ENCODE measurements at regions not wholly inside any gene's neighbourhood (a gene's known extent, or its start where the extent isn't known, plus 50 kb on each side); places are given as distances from the start of the nearest gene placed in this dataset.

- no peaks in the 10 kb centered on the region for H3K36me3 ChIP-seq (ENCODE audit: insufficient read depth in 1 of 2, low read depth in 1 of 2)
- H3K4me1 ChIP-seq = no peaks in the 10 kb centered on the region
- intact Hi-C loops (cut with DNase I) = no loop called here
- H3K27me3 ChIP-seq (ENCODE audit: insufficient read depth in 3 of 3, low read length in 2 of 3) = peaks cover 0 to 8% (median 0%) of the 10 kb centered on the region in 3 donors
- DNase-seq (no peak), ATAC-seq (no peak)
- H3K4me3 ChIP-seq = no peak overlapping the region
- TF ChIP-seq, protein P1, sequence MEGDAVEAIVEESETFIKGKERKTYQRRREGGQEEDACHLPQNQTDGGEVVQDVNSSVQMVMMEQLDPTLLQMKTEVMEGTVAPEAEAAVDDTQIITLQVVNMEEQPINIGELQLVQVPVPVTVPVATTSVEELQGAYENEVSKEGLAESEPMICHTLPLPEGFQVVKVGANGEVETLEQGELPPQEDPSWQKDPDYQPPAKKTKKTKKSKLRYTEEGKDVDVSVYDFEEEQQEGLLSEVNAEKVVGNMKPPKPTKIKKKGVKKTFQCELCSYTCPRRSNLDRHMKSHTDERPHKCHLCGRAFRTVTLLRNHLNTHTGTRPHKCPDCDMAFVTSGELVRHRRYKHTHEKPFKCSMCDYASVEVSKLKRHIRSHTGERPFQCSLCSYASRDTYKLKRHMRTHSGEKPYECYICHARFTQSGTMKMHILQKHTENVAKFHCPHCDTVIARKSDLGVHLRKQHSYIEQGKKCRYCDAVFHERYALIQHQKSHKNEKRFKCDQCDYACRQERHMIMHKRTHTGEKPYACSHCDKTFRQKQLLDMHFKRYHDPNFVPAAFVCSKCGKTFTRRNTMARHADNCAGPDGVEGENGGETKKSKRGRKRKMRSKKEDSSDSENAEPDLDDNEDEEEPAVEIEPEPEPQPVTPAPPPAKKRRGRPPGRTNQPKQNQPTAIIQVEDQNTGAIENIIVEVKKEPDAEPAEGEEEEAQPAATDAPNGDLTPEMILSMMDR (IDR thresholded peaks at IDR 0.05) = no peak
- no peaks in the 10 kb centered on the region for H3K9me3 ChIP-seq
- 70 to 74% (median 73%) methylated on average over 7 of the region's 7 CpGs for WGBS, 3 donors
- H3K27ac ChIP-seq = no peak overlapping the region
Observed at GRCh38 chr1:14482784-14483450, 115.6 kb upstream of the KAZN start.

DNA sequence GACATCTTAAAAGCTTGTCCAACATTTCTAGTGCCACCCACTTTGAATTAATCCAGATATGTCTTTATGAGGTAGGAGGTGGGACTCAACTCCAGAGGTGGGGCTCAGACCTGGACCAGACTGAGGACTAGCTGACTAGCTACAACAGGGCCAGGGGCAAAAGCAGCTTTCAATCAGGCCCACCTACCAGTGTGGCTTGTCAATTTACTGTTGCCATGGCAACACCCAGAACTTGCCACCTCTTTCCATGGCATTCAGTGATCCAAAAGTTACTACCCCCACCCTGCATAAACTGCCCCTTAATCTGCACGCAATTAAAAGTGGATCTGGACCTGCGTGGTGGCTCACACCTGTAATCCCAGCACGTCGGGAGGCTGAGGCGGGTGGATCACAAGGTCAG lies 113.2 kb upstream of the KAZN start:
- intact Hi-C loops (cut with DNase I) = no loop called here
- TF ChIP-seq, protein P1 (IDR thresholded peaks at IDR 0.05) = no peak
- ATAC-seq (no peak), DNase-seq (no peak)
- Histone ChIP-seq H3K27me3 (ENCODE audit: insufficient read depth in 3 of 3, low read length in 2 of 3) (no peaks in the 10 kb centered on the region), H3K36me3 (ENCODE audit: insufficient read depth in 1 of 2, low read depth in 1 of 2) (no peaks in the 10 kb centered on the region), H3K4me3 (no peak overlapping the region), H3K27ac (no peak overlapping the region), H3K9me3 (no peaks in the 10 kb centered on the region), H3K4me1 (no peaks in the 10 kb centered on the region)
- 93 to 97% (median 94%) methylated on average over 5 of the region's 5 CpGs for WGBS, 3 donors

DNA sequence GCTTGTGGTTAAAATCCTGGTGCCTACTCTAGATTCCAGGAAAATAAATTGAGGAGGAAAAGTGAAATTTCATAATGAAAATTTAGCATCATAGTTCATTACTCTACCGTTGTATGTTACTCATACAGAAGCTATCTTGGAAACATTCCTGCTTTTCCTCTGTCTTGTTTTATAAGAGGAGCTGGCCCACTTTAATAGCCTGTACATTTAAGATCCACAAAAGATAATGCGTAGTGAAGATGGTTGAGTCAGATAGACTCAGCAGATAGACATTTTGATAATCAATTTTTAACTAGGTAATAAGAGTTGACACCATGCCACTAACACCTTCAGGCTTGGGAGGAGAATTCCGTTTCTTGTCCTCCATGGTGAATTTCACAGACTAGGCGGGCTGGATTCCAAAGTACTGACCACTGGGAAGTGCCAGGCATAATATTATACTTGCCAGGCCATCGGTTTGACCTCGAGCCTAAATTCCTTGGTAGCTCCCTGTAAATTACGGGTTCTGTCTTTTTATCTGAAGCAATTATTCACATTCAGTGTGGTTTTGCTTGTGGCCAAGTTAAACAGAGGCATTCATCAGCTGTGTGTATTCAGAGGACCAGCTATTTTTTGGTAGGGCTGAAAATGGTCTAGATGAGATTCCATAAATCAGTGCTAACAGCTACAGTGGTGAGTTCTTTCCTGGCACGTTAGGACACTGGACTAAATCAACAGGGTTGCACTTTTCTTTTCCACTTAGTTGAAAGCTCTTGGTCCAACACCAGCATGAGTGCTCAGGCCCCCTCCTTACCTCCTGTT lies 111.9 kb upstream of the KAZN start:
- H3K4me1 ChIP-seq = no peaks in the 10 kb centered on the region
- no peaks in the 10 kb centered on the region for H3K27me3 ChIP-seq (ENCODE audit: insufficient read depth in 3 of 3, low read length in 2 of 3)
- DNase-seq (peak in 1 of 2 donors; percentile 40), ATAC-seq (peak in 3 of 4 donors; percentile 26 to 44 (median 34))
- H3K4me3 ChIP-seq = no peak overlapping the region
- H3K9me3 ChIP-seq = no peaks in the 10 kb centered on the region
- no peaks in the 10 kb centered on the region for H3K36me3 ChIP-seq (ENCODE audit: insufficient read depth in 1 of 2, low read depth in 1 of 2)
- WGBS, 3 donors = 22 to 31% (median 22%) methylated on average over 8 of the region's 8 CpGs
- TF ChIP-seq, protein P1 (IDR thresholded peaks at IDR 0.05) = no peak
- H3K27ac ChIP-seq = no peak overlapping the region
- intact Hi-C loops (cut with DNase I) = no loop called here

GRCh38 chr1:14487671-14488070 lies 110.8 kb upstream of the KAZN start:
- Histone ChIP-seq H3K4me1 (no peaks in the 10 kb centered on the region), H3K27ac (no peak overlapping the region), H3K4me3 (no peak overlapping the region), H3K36me3 (ENCODE audit: insufficient read depth in 1 of 2, low read depth in 1 of 2) (no peaks in the 10 kb centered on the region), H3K9me3 (no peaks in the 10 kb centered on the region), H3K27me3 (ENCODE audit: insufficient read depth in 3 of 3, low read length in 2 of 3) (no peaks in the 10 kb centered on the region)
- 50 to 69% (median 50%) methylated on average over 3 of the region's 3 CpGs for WGBS, 3 donors
- no peak for DNase-seq
- intact Hi-C loops (cut with DNase I) = no loop called here
- ATAC-seq = no peak
- TF ChIP-seq, protein P1 (IDR thresholded peaks at IDR 0.05) = no peak

Measured in psoas muscle (tissue), 7 donors.